ENCODE measurements at regions not wholly inside any gene's neighbourhood (a gene's known extent, or its start where the extent isn't known, plus 50 kb on each side); places are given as distances from the start of the nearest gene placed in this dataset.
"Not testable (repeated sequence)": the region's sequence is repeated elsewhere in the genome, so short reads cannot be mapped to it uniquely, and the experiment has no call there.

- DNase-seq = no peak
Measured at GRCh38 chr3:158882445-158882844, 80.6 kb downstream of the MFSD1 start.

GRCh38 chr3:158896729-158897128 is 94.9 kb downstream of the MFSD1 start:
- DNase-seq = no peak

GRCh38 chr3:158906749-158907148 is 104.9 kb downstream of the MFSD1 start:
- DNase-seq = no peak

GRCh38 chr3:158908187-158908734 is 106.4 kb downstream of the MFSD1 start:
- no peak for DNase-seq

- DNase-seq = no peak
Measured at GRCh38 chr3:158909870-158910269, 108.0 kb downstream of the MFSD1 start.

DNA sequence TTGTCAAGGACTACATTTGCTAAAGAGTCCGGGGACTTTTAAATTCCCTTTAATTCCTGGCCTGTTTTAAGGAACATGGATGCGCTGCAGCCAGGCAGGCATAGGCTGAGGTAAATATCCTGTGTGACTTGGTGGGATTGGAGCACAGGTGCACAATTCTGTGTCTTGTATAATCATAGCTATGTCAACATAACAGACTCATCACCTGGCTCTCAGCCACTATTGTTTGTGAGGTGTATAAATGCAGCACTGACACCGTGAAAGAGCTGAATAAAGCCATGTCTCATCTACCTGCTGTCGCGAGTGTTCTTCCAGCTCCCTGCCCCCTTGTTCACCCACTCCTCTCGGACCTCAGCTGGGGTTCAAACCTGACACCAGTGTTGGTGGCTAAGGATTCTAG is 109.7 kb downstream of the MFSD1 start:
- DNase-seq = no peak

GRCh38 chr3:158912188-158912587 is 110.3 kb downstream of the MFSD1 start:
- DNase-seq = no peak

GRCh38 chr3:158912621-158913020 is 110.8 kb downstream of the MFSD1 start:
- DNase-seq = no peak

GRCh38 chr3:158916111-158916510 is 114.3 kb downstream of the MFSD1 start:
- DNase-seq = no peak

- no peak for DNase-seq
Measured at GRCh38 chr3:158918008-158918407, 116.2 kb downstream of the MFSD1 start.

DNA sequence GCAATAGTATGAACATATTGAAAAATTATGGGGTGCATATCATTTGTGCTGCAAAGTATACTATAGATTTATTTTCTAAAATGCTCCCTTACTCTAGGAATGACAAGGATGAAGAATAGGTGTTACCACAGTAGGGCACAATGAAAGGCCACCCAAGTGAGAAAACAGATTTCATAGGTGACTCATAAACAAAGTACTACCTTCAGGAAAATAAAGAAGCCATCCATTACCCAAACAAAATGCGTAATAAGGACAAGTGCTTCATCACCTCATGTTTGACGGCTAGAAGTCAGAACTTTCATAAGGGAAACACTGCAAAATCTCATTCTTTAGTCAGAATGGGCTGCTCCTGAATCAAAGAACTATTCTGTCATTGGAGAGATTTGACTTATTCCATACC is 116.6 kb downstream of the MFSD1 start:
- DNase-seq = no peak

GRCh38 chr3:158920371-158920770 is 118.5 kb downstream of the MFSD1 start:
- no peak for DNase-seq

DNA sequence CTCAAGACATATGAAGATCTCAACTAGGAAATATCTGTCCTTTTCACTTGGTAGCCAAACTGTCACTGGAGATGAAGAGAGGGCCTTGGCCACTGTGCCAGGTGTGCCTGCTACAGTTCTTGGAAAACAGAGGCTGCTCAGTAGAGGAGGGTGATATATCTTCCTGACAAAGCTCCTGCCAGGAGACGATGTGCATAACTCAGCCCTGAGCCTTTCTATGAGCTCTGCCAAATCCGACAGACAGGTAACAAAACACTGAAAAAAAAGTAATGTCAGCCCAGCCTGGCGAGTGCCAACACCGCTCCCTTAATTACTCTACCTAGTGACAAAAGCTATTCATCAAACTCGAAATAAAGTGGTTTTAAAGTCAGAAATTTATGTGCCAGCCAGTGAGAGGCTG is 123.2 kb downstream of the MFSD1 start:
- DNase-seq = no peak

- no peak for DNase-seq
Measured at GRCh38 chr3:158925828-158926494, 124.1 kb downstream of the MFSD1 start.

DNA sequence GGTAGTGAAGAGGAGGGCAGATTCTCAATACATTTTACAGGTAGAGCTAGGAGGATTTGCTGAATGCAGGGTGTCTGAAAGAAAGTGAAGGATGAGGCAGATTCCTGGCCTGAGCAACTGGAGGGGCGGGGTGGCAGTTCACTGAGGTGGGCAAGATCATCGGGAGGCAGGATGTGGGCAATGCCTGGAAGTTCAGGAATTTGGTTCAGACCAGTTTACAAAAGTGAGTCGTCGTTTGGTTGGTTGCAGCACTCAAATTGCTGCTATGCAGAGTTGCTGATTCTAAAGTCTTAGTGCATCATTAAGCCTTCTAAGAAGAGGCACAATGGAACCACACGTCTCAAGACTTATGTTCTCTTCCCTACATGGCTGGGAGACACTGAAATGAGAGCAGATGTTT is 134.0 kb downstream of the MFSD1 start:
- no peak for DNase-seq

- no peak for DNase-seq
Measured at GRCh38 chr3:158936530-158937113, 134.8 kb downstream of the MFSD1 start.

GRCh38 chr3:158950178-158950901 is 148.5 kb downstream of the MFSD1 start:
- no peak for DNase-seq

- DNase-seq = no peak
Measured at GRCh38 chr3:158953131-158953530, 151.3 kb downstream of the MFSD1 start.

GRCh38 chr3:158954420-158954819 is 152.6 kb downstream of the MFSD1 start:
- DNase-seq = no peak

- not testable (repeated sequence) for DNase-seq
Measured at GRCh38 chr3:158957777-158958176, 155.9 kb downstream of the MFSD1 start.

- DNase-seq = no peak
Measured at GRCh38 chr3:158958873-158959272, 157.0 kb downstream of the MFSD1 start.

DNA sequence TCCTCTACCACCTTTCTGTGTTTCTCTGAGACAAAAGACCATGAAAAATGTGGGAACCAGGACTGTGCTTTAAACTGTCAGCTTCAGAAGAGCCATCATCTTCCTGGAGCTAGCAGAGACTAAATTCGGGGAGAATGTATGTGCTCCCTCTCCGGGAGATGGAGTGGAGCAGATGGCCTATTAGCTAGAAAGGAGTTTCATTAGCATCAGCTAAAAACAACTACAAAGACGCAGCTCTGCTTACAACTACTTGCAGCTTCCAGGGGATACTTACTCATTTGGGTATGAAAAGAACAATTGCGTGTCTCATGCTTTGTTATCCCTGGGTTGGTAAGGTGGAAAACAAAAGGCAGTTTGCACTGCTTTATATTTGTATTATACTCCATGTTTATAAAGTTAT is 159.6 kb downstream of the MFSD1 start:
- DNase-seq = no peak

DNA sequence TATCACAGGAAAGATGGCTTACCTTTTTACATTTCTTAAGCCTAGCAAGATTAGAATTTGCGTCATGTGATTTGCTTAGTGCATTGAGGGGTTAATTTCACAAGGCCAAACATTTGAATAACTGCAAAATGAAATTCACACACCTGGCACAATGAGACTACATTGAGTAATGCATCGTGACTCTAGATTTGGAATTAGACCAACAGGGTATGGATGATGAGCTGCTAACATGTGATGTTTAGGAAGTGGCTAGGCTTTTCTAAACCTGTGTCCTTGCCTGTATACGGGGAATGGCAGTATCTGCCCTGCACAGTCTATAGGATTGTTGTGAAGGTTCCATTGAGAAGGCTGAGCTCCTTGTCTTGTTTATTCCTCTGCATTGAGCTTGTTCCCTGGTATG is 160.1 kb downstream of the MFSD1 start:
- DNase-seq = no peak

DNA sequence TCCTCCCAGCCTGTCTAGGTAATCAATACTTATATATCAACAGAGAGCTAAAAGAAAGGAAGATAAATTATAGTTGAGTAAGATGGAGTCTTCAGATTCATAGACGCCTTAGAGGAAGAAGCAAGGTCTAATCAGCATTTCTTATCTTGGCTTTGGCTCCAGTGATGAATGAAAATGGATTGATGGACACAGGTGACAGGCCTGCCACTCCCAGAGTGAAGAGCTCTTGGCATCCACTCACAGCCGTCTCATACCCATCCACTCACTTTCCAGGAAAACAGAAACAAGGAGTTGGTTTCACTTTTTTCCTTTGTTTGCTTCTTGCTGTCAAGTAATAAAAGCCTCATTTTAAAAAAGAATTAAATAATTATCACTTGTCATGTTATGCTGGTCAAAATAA is 168.2 kb downstream of the MFSD1 start:
- DNase-seq = no peak

All from activated CD4-positive, alpha-beta T cell treated with anti-CD3 and anti-CD28 coated beads, Interleukin-2, amount 50 U/mL, for 1 hour (primary cell).